GM19240 (cell line): ENCODE measurements at regions not wholly inside any gene's neighbourhood (a gene's known extent, or its start where the extent isn't known, plus 50 kb on each side); places are given as distances from the start of the nearest gene placed in this dataset.
"Not testable (repeated sequence)": the region's sequence is repeated elsewhere in the genome, so short reads cannot be mapped to it uniquely, and the experiment has no call there.

Experiments
- DNase-seq: peaks from one replicate; pipeline ENCODE4 v3.0.0; 2011; ENCODE audit warnings: low spot score; ENCODE audit not compliant: insufficient read length

DNA sequence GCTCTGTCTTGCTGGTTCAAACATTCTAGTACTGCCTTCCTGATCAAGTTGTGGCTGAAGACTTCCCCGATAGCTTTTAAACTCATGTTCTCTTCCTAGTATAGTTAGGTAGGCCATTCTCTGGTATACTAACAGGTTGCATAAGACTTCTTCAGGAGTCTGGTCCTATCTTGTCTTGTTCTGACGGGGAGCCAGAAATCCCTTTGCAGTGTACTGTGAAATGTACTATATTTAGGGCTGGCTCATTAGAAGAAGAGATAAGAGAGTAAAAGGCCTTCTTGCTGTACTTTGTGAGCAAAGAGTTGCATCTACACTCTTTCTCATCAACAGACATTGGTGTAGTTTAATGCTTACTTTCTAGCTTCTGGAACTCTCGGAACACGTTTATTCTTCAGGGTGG is 331.9 kb downstream of the NUP35 start:
- DNase-seq: no peak

DNA sequence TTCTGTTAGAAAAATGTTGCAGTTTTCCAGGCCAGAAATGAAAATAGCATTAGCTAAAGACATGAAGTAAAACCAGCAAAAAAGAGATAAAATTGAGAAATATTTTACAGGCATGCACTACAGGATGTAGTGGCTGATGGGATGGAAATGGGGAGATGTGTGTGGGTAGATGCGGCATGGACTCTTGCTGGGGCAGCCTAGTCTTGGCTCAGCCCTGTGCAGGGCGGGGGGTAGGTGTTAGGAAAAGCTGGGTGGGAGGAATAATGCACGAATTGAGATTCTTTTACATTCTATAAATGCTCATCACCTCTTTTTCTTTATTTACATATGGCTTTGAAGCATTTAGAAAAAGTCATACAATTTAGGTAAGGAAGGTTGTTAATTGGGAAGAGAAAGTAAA is 334.2 kb downstream of the NUP35 start:
- no peak for DNase-seq

DNA sequence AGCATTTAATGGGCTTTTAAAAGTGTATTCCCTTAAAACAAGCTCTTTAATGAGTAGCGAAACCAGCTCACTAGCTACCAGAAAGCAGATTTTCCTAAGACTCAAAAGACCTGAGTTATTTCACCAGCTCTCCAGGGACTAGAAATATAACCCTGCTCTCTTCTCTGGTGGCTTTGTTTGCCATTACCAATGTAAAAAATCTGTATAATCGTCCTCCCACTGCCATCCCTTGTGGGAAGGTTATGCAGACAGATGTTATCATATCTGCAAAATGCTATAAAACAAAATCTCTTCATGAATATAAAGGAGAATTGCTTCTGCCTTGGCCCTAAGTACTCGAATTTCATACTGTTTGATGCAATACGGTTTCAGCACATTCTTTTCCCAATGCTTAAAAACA is 335.2 kb downstream of the NUP35 start:
- DNase-seq: no peak

DNA sequence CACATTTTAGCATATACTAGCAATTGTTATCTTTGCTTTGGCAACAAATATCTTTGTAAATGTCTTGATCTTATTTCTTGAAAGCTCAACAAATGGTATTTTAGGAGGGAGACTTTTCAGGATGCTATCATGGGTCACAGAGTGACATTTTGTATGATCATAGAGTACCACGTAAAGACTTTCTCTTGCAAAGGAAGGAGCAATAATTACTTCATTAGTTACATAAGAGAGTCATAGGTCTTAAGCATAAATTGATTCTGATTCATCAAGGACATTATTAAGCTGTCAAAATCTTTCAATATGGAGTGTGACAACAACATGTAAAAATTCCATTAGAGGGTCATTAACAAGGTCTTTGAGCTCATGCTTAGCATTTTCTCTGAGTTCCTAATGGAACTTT is 339.6 kb downstream of the NUP35 start:
- DNase-seq: no peak

DNA sequence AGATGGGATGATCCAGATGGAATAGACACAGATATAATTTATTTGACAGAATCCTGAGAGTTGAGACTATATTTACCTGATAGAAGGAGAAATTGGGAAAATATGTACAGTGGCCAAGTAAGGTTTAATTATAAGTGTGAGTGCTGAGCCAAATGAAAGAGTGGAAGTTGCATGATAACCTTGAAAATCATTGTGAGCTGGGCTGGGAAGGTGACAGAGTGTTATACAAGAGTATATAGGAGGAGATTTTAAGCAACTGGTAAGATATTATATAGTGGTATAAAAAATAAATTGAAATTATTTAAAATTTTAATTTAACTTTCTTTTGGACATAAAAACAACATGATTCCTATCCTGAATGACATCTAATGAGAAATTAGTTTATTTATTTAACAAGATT is 340.8 kb downstream of the NUP35 start:
- no peak for DNase-seq

- DNase-seq: no peak
These were observed 350.9 kb downstream of the NUP35 start for GRCh38 chr2:183474912-183475695.

DNA sequence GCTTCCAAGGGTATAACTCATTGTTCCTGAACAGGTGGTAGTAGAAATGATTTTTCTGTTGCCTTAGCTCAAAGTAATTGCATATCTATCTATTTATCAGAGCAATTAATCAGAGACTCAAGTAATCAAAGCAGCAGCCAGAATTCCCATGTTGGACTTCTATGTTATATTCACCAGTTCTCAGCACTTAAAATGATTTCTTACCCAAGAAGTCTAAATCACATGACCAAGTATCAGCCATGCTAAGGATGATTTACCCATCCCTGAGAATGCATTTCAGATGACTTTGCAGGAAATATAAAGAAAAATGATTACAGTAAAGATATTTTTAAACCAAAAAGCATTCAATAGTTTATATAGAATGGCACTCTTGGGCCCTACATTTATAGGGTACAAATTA is 352.2 kb downstream of the NUP35 start:
- DNase-seq: no peak

DNA sequence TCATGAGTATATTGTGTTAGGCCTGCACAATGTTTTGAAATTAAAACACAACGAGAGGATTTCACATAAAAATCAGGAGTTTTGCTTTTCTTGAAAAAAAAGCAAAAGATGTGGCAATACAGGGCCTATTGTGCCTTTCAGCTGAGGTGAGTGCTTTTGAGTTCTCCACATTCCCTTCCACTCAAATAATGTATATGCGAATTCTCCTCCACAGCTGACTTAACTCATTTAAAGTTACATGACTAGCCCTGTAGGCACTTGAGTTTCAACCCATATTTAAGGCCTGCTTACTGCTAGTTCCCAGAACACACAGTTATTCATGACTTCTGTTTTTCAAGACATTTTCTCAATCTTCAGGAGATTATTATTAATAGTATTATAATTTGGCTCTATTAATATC is 353.1 kb downstream of the NUP35 start:
- no peak for DNase-seq

DNA sequence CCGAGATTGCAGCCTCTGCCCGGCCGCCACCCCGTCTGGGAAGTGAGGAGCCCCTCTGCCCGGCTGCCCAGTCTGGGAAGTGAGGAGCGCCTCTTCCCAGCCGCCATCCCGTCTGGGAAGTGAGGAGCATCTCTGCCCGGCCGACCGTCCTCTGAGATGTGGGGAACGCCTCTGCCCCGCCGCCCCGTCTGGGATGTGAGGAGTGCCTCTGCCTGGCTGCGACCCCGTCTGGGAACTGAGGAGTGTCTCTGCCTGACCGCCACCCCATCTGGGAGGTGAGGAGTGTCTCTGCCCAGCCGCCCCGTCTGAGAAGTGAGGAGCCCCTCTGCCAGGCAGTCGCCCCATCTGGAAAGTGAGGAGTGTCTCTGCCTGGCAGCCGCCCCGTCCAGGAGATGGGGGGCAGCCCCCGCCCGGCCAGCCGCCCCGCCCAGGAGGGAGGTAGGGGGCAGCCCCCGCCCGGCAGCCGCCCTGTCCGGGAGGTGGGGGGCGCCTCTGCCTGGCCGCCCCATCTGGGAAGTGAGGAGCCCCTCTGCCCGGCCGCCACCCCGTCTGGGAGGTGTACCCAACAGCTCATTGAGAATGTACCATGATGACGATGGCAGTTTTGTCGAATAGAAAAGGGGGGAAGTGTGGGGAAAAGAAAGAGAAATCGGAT is 354.8 kb downstream of the NUP35 start:
- DNase-seq: not testable (repeated sequence)

GRCh38 chr2:183487326-183487725 is 363.1 kb downstream of the NUP35 start:
- DNase-seq: no peak

DNA sequence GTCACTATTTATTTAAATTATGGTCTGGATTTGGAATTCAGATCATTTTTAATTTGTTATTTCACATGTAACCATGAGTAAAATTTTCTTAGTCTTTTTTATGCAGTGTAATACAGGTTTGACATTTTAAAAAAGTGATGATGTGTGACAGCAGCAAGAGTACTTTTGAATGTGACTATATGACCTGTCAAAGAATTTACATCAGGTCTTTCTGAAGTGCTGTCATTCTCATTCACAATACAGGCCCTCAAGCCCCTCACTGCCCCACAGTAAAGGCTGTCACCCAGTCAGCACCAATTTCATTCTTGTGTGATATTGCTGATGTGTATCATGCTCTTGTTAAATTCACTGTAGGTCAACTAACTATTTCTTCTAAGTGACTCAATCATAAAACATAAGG is 364.2 kb downstream of the NUP35 start:
- no peak for DNase-seq

DNA sequence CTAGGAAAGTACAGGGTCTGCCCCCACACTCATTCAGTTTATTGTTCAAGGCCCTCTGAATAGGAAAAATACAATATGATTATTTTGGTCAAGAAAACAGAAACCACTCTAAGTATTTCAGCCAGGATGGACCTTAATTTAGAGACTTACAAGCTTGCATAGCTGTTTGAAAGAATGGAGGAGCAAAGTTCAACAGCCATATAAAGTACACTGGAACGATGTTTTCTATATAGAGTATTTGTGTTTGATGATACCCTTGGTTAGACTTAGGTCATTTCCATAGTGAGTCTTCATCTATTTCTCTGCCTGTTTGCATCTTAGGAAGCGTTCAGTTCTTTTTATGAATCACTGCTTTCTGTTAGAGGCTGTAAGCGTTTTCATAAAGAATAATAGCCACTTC is 366.2 kb downstream of the NUP35 start:
- DNase-seq: no peak

DNA sequence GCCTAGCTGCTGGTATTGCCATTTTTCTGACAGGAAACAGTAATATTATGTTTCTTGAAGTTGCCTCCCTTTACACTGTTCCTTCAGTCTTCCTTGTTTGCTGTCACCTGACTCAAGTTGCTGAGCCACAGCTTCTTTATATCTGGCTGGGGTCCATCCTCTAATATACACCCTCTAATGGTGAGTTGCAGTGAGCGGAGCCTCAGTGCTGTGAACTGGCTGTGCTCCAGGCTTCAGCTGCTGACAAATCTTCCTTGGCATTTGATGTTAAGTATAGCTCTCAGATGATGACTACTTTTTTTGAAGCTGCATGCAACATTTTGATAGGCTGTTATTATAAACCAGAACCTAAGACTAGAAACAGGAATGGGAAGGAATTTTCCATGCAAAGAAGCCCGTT is 366.7 kb downstream of the NUP35 start:
- no peak for DNase-seq

DNA sequence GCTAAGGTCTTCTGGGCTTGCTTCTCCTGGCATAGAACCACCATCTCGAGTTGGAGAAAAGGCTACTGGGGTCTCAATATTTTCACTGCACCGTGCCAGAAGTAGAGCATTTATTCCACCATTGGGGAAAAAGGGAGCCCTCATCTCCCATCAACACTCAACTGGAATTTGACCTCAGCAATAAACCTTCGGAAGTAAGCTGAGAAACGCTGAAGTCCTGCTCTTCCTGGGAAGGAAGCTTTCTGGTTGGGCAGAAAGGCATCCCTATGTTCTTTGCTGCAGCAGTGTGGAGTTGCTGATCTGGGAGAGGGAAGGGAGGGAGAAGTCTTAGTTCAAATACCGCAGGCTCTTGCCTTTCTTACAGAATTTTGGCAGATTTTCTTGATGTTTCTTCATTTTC is 368.8 kb downstream of the NUP35 start:
- no peak for DNase-seq

DNA sequence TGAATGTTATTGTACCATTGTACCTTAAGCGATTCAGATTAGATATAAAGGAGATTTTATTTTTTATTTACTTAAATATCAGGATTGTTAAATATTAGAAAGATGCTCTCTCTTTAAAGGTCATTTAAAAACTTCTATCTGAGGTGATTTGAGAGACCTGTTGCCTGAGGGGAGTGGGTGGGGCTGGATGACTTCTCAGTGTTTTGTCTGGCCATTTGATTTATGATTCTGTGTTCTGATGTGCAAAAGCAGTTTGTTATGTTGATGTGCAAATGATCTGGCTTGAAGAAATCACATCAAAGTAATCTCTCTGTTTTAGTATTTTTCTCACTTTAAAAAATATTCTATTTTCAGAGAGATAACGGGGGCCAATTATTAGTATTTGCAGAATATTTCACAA is 370.8 kb downstream of the NUP35 start:
- DNase-seq: no peak

GRCh38 chr2:183495589-183496267 is 371.5 kb downstream of the NUP35 start:
- peak; percentile 1 for DNase-seq

GRCh38 chr2:183497861-183498260 is 373.6 kb downstream of the NUP35 start:
- DNase-seq: no peak

- no peak for DNase-seq
These were observed 381.7 kb downstream of the NUP35 start for GRCh38 chr2:183505911-183506310.

DNA sequence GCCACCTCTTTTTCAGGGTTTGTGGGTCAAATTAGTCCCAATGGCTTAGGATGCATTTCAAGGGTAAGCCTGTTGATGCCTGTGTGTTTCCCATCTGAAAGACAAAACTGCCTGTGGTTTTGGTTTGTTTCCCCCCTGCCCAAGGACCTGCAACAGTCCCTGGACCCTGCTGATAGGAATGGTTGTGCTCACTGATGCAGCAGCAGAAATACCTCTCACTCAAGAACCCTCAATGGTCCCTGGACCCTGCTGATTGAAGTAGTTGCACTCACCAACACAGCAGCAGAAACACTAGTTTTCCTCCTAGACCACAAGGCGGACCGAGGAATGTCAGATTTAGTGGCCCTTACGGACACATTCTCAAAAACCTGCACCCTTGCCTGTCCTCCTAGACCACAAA is 386.9 kb downstream of the NUP35 start:
- DNase-seq: no peak

DNA sequence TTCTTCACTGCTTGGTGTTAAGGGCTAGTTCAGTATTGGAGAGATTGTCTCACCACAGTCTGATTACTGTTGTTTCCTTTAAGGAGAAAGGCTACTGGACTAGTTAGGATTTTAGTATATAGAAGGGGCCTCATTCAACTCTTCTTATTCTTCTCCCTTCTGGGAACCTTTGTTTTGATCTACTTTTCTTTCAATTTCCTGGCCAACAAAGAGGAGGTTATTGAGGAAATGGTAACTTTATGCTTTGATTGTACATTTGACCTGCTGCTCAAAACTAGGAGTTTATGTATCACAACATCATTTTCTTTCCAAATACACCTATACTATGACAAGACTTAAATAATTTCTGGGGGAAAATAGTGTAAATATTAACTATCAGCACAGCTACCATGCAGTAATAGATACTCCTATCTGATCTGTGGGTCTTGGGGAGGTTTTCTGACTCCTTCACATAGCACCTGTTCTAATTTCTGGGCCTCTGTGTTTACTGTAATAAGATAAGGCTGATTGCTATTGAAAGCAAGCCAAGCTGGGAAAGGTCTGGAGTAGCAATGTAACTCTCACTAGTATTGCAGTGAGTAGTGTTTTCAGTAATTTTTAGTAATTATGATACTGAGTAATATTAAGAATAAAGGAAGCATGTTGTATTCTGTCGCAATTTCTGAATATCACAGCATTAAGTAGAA is 395.3 kb downstream of the NUP35 start:
- no peak for DNase-seq

- no peak for DNase-seq
These were observed 397.7 kb downstream of the NUP35 start for GRCh38 chr2:183521911-183522310.
